ENCODE measurements at regions not wholly inside any gene's neighbourhood (a gene's known extent, or its start where the extent isn't known, plus 50 kb on each side); places are given as distances from the start of the nearest gene placed in this dataset.

DNA sequence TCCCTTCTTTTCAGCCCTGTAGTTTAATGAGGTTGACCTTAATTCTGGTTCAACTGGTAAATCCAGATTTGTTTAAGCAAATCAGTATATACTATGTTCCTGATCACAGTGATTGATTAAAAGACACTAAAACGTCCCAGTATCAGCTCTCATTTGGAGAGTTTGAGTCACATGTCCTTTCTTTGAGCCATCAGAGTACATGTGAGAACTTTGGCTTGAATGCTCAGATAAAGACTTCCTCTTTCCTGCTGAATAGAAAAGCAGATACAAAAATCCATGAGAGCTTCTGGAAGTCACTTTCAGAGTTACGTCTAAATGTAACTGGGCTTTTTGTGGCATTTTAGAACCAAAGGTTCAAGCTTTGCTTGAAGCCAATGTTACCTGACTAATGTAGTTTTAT is 341.8 kb upstream of the SATB1 start:
- DNase-seq = no peak

GRCh38 chr3:18765662-18766061 is 340.5 kb upstream of the SATB1 start:
- no peak for DNase-seq

GRCh38 chr3:18765161-18765560 is 340.0 kb upstream of the SATB1 start:
- no peak for DNase-seq

DNA sequence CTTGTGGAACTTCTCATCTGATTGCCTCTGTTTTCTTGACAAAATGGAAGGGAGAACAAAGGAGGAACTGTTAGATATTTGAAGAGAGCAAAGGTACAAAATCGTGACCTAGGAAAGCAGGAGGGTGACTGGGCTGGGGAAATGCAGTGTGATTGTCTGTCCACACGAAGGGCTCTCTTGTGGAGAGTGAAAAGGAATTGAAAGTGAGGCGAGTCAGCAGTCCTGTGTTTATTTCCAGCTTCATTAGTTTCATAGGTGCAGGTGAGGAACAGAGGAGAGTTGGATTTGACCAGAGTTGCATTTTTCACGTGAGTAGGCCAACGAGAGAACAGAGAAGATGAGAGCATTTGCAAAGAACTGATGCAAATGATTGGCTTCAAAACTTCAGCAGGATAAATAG is 336.4 kb upstream of the SATB1 start:
- DNase-seq = no peak

DNA sequence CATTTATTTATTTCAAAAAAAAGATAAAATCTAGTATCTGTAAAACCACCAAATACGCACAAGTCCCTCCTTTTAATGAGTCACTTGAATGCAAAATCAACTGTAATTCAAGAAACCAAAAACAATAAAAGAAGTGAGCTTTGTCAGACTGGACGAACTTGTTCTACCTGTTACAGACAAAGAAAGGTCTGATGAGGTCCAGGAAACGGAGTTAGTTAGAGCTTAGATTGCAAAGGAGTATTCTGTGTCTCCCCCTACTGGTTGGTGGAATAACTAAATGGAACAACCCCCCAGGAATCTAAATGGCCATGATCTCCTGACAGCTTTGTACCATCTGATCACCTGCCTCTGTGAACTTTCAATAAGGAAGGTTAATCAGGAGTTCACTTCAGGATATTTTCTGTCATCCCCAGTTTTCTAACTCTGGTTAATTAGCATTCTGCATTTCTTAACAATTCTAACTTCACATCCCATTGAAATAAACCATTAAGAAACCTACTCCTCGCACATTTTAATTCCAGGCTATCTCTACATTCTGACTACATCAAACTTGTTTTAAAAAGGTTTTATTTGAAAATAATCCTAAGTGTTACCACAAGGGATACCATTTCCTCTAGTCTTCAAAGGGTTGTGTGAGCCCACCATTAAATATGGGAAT is 333.0 kb upstream of the SATB1 start:
- no peak for DNase-seq

DNA sequence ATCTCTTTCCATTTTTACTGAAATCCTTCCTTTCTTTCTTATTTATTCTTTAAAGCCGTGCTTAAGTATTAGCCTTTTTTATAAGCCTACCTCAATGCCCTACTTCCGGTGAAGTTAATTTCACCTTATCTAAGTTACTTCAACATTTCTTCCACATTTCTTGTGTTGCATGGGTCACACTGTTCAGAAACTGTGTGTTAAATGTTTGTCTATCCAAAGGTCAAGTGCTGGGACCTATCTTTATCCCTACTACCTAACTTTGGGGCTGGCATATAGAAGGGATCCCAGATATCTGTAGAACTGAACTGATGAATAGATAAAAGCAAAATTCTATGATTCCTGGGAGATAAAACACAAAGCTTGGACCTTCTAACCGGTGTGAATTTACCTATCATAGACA is 332.3 kb upstream of the SATB1 start:
- DNase-seq = no peak

GRCh38 chr3:18752273-18752934 is 327.3 kb upstream of the SATB1 start:
- no peak for DNase-seq

DNA sequence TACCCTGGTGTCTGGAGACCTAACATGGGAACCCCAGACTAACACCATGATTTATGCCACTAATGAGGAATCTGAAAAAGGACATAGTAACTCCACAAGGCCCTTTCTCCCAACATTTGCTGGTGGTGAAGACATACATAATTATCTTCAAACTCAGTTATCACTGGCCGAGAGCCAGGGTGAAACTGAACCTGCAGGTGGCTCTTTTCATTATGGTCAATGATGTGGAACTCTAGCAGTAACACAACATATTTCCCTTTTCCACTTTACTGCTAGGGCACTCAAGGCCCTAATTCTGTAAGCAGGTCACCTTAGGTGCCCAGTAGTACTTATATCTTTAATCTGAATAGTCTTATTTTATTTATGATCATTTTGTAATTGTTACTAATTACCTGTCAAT is 326.4 kb upstream of the SATB1 start:
- no peak for DNase-seq

DNA sequence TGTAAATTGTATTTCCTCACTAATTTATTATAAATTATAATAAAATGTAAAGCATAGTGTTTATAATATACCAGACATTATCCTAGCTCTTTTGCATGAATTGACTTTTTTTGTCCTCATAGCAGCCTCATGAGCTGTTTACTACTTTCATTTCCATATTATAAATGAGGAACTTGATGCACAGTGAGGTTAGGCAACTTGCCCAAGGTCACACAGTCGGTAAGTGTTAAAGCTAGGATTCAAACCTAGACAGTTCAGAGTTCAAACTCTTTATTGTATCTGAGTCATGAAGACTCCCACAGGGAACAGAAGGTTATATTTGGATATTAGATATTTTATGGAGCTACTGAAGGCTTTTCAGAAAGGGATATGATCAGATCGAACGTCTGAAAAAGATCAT is 322.2 kb upstream of the SATB1 start:
- no peak for DNase-seq

- DNase-seq = no peak
Measured at GRCh38 chr3:18745472-18745871, 320.3 kb upstream of the SATB1 start.

DNA sequence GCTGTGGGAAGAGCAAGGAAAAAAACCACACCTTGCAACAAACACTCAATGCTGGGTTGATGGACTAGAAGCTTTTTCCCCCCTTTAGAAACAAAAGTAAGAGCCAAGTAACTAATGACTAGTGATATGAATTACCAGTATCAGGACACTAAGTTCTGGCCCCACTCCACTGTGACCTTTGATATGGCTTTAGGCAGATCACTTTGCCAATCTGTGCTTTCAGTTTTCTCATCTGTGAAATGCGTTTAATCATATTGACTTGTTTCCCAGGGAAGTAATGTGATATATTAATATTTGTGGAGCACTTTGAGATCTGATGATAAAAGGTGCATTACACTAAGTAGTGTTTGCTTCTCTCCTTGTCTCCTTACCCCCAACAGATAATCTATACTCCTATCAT is 319.3 kb upstream of the SATB1 start:
- DNase-seq = no peak

GRCh38 chr3:18743761-18744160 is 318.6 kb upstream of the SATB1 start:
- DNase-seq = no peak

GRCh38 chr3:18740631-18741583 is 315.8 kb upstream of the SATB1 start:
- no peak for DNase-seq

GRCh38 chr3:18739099-18739433 is 313.9 kb upstream of the SATB1 start:
- DNase-seq = no peak

DNA sequence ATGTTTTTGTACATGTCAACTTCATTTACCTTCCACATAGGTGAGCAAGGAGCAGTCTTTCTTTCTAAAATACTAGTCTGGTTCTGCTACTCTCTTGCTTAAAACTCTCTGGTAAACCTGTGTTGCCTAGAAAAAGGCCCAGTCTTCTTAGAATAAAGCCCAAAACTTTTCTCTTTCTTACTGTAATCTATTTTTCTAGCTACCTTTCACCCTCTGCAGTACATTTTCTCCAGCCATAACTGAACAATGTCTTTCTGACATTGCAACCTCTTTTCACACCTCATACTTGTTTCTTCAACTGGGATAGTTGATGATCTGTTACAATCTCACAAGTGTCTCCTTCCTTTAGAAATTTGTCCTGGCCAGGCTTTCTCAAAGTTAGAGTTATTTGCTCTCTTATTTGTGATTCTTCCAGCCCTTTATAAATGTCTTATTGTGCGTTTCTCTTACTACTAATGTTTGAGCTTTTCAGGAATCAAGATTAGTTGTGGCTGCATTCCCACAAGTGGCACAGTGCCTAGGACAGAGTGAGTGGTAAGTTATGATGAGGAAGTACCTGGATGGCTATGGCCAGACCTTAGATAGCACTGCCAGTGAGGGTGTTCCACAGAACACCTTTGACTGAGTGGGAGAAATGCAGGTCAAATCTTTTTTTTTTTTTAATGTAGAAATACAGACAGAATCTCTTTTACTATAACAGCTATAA is 313.4 kb upstream of the SATB1 start:
- no peak for DNase-seq

- no peak for DNase-seq
Measured at GRCh38 chr3:18735005-18735404, 309.9 kb upstream of the SATB1 start.

DNA sequence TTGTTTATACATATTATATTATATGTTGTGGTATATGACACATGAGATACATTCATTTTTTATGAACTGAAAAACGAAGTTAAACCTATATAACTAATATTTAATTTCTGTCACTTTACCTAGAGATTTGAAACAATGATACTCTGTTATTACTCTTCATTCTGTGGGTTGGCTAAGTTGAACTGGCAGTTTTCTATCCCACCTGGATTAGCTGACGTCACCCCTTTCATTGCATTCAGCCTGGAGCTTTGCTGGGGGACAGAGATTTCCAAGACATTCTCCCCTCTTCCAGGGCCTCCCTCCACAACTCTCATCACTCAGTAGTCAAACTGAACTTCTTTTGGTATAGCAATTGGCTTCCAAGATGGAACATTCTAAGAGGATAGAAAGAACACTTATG is 309.2 kb upstream of the SATB1 start:
- no peak for DNase-seq

- no peak for DNase-seq
Measured at GRCh38 chr3:18732474-18732873, 307.3 kb upstream of the SATB1 start.

GRCh38 chr3:18730491-18730890 is 305.4 kb upstream of the SATB1 start:
- DNase-seq = no peak

- DNase-seq = no peak
Measured at GRCh38 chr3:18729671-18730070, 304.5 kb upstream of the SATB1 start.

- no peak for DNase-seq
Measured at GRCh38 chr3:18725668-18726407, 300.7 kb upstream of the SATB1 start.

GRCh38 chr3:18724456-18724855 is 299.3 kb upstream of the SATB1 start:
- DNase-seq = no peak

Data from NCI-H2227 treated with DMSO at 0.1 percent for 48 hours (cell line).